ENCODE measurements at regions not wholly inside any gene's neighbourhood (a gene's known extent, or its start where the extent isn't known, plus 50 kb on each side); places are given as distances from the start of the nearest gene placed in this dataset.
"Not testable (repeated sequence)": the region's sequence is repeated elsewhere in the genome, so short reads cannot be mapped to it uniquely, and the experiment has no call there.

- not testable (repeated sequence) for DNase-seq (ENCODE audit: low read depth, low spot score)
These were observed 1214.9 kb downstream of the TMEM121 start for GRCh38 chr14:106741086-106741827.

GRCh38 chr14:106745016-106745767 lies 1218.8 kb downstream of the TMEM121 start:
- not testable (repeated sequence) for DNase-seq (ENCODE audit: low read depth, low spot score)

- DNase-seq (ENCODE audit: low read depth, low spot score), result not testable (repeated sequence)
These were observed 1223.7 kb downstream of the TMEM121 start for GRCh38 chr14:106750089-106750488.

- not testable (repeated sequence) for DNase-seq (ENCODE audit: low read depth, low spot score)
These were observed 1227.4 kb downstream of the TMEM121 start for GRCh38 chr14:106753751-106754150.

GRCh38 chr14:106757444-106757843 lies 1231.1 kb downstream of the TMEM121 start:
- DNase-seq (ENCODE audit: low read depth, low spot score), result not testable (repeated sequence)

GRCh38 chr14:106761886-106762816 lies 1235.8 kb downstream of the TMEM121 start:
- not testable (repeated sequence) for DNase-seq (ENCODE audit: low read depth, low spot score)

GRCh38 chr14:106764968-106765369 lies 1238.6 kb downstream of the TMEM121 start:
- DNase-seq (ENCODE audit: low read depth, low spot score), result not testable (repeated sequence)

GRCh38 chr14:106766145-106766544 lies 1239.8 kb downstream of the TMEM121 start:
- no peak for DNase-seq (ENCODE audit: low read depth, low spot score)

- DNase-seq (ENCODE audit: low read depth, low spot score), result not testable (repeated sequence)
These were observed 1240.3 kb downstream of the TMEM121 start for GRCh38 chr14:106766551-106767277.

- not testable (repeated sequence) for DNase-seq (ENCODE audit: low read depth, low spot score)
These were observed 1241.8 kb downstream of the TMEM121 start for GRCh38 chr14:106768230-106768629.

GRCh38 chr14:106768972-106769700 lies 1242.8 kb downstream of the TMEM121 start:
- DNase-seq (ENCODE audit: low read depth, low spot score), result not testable (repeated sequence)

- DNase-seq (ENCODE audit: low read depth, low spot score), result not testable (repeated sequence)
These were observed 1243.8 kb downstream of the TMEM121 start for GRCh38 chr14:106770158-106770672.

GRCh38 chr14:106774889-106775480 lies 1248.6 kb downstream of the TMEM121 start:
- DNase-seq (ENCODE audit: low read depth, low spot score), result not testable (repeated sequence)

GRCh38 chr14:106776395-106776983 lies 1250.1 kb downstream of the TMEM121 start:
- DNase-seq (ENCODE audit: low read depth, low spot score), result no peak

- DNase-seq (ENCODE audit: low read depth, low spot score), result no peak
These were observed 1252.6 kb downstream of the TMEM121 start for GRCh38 chr14:106778986-106779385.

GRCh38 chr14:106786697-106787096 lies 1260.3 kb downstream of the TMEM121 start:
- DNase-seq (ENCODE audit: low read depth, low spot score), result no peak

GRCh38 chr14:106787626-106788025 lies 1261.2 kb downstream of the TMEM121 start:
- DNase-seq (ENCODE audit: low read depth, low spot score), result no peak

- DNase-seq (ENCODE audit: low read depth, low spot score), result no peak
These were observed 1262.2 kb downstream of the TMEM121 start for GRCh38 chr14:106788534-106788933.

- DNase-seq (ENCODE audit: low read depth, low spot score), result no peak
These were observed 1262.9 kb downstream of the TMEM121 start for GRCh38 chr14:106789318-106789717.

All from astrocyte of the hippocampus (primary cell).